GM19395 (cell line): ENCODE measurements at regions not wholly inside any gene's neighbourhood (a gene's known extent, or its start where the extent isn't known, plus 50 kb on each side); places are given as distances from the start of the nearest gene placed in this dataset.

Experiments
- ATAC-seq: cut with Tn5 transposase; IDR thresholded peaks from one replicate; pipeline ENCODE4 v1.9.1; 2021; ENCODE audit warnings: mild to moderate bottlenecking, moderate library complexity; ENCODE audit not compliant: unreplicated experiment

GRCh38 chr9:115642285-115642684 lies 511.3 kb upstream of the PAPPA start:
- no peak for ATAC-seq

DNA sequence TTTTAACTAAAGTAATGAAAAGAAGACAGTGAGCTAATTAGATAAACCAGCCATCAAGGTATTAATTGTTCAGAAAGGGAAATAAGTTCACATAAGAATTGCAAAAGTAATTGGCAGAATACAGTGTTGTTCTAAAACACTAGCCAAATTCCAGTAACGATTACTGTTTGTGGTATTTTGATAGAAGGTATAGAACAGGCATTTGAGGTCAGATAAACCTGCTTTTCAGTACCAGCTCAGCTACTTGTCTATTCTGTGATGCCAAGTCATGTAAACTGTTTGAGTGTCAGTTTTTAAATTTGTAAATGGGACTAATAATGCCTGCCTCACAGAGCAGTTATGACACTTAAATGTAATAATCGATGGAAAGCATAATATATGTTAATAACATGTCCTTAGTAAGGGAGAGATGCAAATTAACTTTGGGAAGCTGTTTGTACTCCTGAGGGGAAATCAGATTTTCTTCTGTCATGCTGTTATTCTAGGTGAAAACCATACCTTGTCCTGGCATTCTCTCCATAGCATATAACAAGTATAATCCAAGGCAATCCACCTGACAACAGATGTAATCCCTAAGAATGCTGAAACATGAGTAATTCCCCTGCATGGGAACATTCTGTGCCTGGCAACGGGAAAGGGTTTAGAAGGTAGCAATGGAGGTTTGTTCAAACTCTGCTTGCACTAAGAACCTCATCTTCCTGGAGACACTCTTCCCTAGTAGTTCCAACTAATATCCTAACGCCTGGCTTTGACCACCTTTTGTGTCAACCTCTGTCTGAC lies 509.5 kb upstream of the PAPPA start:
- ATAC-seq = no peak

- ATAC-seq = no peak
Measured at GRCh38 chr9:115649991-115650472, 503.6 kb upstream of the PAPPA start.

DNA sequence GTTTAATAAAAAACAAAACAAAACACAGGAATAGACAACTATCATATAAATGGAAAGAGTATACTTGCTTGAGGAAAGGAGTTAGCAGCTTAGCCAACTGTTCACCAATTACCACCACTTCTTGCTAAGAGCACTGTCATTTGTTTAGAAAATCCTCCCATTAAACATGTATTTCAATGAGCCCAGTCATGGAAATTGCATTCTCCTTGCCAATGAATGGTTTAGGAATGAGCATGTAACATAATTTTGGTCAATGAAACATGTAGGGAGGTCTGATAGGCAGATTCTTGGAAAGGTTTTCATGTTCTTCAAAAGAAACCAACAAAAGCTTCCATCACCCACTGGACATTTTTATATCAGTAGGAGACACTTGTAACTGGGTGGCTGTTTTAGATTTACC lies 502.8 kb upstream of the PAPPA start:
- no peak for ATAC-seq

GRCh38 chr9:115651461-115651860 lies 502.1 kb upstream of the PAPPA start:
- no peak for ATAC-seq

DNA sequence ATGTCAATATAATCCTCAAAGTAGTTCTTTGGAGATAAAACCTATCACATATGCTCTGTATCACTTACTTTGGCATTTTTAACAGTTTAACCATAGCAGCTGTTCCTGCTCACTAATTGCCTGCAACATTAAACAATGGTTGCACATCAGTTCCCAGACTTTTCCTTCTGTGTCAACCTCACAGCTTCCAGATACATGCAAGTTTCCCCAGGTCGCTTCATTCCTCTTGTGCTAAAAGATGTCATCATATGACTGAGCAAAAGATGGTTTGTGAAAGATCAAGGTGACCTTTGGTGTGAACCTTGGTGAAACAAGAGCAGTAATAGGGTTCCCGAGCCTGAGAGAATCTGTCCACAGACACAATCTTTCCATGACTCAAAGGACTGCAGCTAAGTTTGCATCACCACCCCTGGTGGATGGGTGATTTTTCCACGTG lies 500.4 kb upstream of the PAPPA start:
- ATAC-seq = no peak

GRCh38 chr9:115657695-115658094 lies 495.9 kb upstream of the PAPPA start:
- no peak for ATAC-seq

DNA sequence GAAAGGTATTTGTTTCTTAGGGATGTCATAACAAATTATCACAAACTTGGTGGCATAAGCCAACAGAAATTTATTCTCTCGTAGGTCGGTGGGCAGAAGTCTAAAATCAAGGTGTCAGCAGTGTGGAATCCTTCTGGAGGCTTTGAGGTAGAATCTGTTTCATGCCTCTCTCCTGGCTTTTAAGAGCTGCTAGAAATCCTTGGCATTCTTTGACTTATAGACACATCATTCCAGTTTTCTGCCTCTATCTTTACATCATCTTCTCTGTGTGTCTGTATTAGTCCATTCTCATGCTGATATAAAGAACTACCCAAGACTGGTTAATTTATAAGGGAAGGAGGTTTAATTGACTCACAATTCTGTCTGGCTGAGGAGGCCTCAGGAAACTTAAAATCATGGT lies 488.1 kb upstream of the PAPPA start:
- ATAC-seq = no peak

DNA sequence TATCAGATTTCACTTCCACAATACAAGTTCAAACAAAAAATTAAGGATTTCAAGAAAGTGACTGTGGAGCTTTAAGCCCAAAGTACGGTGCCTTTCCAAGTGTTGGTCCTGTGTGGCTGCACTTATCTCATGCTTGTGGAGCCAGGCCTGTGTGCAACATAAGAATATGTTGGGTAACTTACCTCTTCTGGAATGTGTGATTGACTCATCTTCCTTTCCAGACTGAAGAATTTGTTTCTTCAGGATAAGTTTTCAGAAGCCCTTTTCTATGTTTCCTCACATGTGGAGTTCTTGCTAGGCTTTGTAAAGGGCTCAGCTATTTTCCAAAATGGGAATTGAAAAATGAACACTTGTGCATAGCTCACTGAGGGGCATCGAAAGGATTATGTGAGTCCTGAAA lies 485.1 kb upstream of the PAPPA start:
- no peak for ATAC-seq

DNA sequence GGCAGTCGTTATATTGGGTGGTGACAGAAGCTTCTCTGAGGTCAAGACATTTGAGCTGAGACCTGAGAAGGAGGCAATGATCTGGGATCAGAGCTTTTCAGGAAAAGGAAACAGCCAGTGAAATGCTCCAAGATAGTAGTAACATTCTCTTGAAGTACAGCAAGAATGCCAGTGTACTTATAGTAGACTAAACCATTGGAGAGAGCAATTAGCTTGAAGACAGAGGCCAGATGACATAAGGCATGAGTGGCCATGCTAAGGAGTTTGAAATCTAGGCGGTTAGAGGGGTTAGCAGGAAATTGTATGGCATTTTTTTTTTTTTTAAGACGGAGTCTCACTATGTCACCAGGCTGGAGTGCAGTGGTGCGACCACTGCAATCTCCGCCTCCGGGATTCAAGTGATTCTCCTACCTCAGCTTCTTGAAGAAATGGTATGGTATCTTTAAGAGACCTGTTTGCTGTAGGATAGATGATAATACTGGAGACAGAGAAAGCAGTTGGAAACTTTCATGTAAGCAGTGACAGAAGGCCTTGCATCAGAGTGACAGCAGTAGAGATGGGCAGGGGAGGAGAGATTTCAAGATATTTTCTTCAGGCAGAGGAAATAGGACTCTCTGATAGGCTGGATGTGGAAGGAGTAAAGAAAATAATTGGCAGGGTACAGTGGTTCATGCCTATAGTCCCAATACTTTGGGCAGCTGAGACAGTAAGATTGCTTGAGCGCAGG lies 482.2 kb upstream of the PAPPA start:
- no peak for ATAC-seq

DNA sequence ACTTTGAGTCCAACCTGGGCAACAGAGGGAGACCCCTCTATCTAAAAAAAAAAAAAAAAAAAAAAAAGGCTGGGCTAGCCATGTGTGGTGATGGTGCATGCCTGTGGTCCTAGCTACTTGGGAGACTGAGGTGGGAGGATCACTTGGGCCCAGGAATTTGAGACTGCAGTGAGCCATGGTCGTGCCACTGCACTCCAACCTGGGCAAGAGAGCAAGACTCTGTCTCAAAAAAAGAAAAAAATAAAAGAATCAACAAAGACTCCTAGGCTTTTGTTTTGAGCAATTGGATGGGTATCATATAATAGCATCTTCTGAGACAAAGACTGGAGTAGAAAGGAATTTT lies 481.7 kb upstream of the PAPPA start:
- no peak for ATAC-seq

GRCh38 chr9:115672477-115673316 lies 480.9 kb upstream of the PAPPA start:
- ATAC-seq = no peak

DNA sequence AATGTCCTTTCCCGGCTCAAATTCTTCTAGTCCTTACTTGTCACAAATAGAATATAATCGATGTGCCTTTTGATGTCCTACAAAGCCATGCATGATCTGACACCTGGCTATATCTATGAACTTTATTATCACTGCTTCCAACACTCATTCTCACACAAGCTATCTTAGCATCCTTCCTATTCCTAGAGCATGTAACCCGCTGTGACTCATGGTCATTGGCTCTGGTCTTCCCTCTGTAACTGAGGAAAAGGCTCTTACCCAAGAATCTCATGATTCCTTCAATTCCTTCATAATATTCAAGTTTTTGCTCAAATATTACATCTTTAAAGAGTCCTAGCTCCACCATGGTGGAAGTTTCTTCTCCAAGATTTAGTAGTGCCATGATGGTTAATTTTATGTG lies 480.0 kb upstream of the PAPPA start:
- ATAC-seq = no peak

DNA sequence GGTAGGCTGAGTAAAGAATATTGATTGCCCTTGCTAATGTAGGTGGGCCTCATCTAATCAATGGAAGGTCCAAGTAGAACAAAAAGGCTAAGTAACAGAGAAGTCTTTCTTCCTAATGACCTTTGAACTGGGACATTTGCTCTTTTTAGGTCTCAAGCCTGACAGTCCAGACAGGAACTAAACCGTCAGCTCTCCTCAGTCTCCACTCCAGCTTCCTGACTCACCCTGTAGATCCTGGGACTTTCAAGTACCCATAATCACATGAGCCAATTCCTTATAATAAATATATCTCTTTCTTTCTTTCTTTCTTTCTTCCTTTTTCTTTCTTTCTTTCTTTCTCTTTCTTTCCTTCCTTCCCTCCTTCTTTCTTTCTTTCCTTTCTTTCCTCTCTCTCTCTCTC lies 479.5 kb upstream of the PAPPA start:
- no peak for ATAC-seq

DNA sequence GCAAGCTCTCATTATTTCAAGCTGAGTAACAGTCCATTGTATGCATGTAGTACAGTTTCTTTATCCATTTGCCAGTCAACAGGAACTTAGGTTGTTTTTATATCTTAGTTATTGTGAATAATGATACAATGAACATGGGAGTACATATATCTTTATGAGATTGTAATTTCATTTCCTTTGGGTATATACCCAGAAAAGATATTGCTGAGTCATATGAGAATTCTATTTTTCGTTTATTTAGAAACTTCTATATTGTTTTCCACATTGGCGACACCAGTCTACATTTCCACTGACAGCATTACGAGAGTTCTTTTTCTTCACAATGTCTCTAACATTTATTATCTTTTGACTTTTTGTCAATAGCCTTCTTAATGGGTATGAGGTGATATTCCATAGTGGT lies 477.8 kb upstream of the PAPPA start:
- ATAC-seq = no peak

GRCh38 chr9:115680231-115680630 lies 473.4 kb upstream of the PAPPA start:
- ATAC-seq = no peak

DNA sequence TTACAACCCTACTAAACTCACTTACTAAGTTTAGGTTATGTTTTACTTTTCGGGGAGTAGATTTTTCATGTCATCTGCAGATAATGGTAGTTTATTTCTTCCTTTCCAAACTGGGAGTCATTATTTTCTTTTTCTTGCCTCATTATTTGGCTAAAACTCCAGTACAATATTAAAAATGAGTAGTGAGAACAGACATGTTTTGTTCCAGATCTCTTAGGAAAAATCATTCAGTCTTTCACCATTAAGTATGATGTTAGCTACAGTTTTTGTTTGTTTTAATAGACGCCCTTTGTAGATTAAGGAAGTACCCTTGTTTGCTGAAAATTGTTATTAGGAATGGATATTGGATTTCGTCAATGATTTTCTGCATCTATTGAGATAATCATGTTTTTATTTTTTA lies 472.0 kb upstream of the PAPPA start:
- ATAC-seq = no peak

DNA sequence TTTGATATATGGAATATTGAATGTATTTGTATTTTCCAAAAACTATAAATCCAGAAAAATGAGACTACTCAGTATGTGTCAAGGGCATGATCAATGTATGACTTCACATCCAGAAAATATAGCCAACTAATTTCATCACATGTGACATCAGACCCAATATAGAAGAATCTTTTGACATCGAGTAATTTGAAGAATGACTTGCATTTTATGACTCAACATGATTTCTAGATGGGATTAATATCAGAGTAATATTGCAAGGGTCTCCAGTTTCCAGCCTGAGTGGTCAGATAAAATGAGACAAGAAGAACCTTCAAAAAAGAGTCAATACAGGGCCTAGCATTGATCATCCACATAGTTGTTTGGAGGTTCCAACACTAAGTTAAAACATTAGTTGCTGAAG lies 467.5 kb upstream of the PAPPA start:
- ATAC-seq = no peak

DNA sequence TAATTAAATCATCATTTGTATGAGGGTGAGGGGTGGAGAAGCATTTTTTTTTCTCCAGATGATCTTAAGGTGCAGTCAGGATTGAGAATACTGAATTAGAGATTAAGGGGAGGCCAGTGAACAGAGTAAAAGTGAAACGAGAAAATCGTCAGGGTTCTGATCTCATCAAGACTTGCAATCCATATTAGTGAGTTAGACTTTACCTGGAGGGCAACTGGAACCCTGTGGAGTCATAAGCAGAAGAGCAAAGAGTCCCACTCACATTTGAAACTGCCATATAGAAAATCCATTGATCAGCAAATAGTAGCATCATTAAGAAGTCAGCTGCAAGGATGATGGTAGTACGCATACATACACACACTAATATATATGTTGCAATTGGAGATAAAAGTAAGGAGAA lies 466.2 kb upstream of the PAPPA start:
- no peak for ATAC-seq

DNA sequence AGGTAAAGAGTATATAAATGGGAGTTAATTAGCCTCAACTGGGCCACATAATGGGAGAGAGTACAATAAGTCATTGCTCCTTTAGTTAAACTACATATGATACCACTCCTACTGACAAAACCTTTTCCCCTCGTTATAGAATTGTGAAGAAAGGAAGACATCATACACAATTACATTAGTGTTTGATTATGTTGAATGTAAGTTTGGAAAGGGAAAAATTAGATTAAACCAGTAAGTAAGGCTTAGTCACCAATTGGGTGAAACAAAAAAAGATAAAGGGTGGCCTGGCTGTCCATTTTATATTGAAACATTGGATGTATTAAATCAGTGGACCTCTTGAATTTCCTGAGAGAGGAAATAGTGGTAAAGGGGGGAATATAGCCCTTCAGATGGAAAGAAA lies 464.3 kb upstream of the PAPPA start:
- no peak for ATAC-seq

GRCh38 chr9:115690786-115691496 lies 462.6 kb upstream of the PAPPA start:
- ATAC-seq = no peak
